Gastrocnemius medialis (tissue), 4 donors: ENCODE measurements at regions not wholly inside any gene's neighbourhood (a gene's known extent, or its start where the extent isn't known, plus 50 kb on each side); places are given as distances from the start of the nearest gene placed in this dataset.

Experiments
- ATAC-seq, 2 donors: fragments of 150-250 bp; one replicate each; pipeline ENCODE4 v1.9.1; 2016
- DNase-seq, 2 donors: peaks; one replicate each; pipeline ENCODE4 v3.0.0-alpha.2; 2019
- H3K27ac ChIP-seq, 4 donors: fragments of 200-600 bp; sonication (generic); 1 replicate in 1 of 4; 2 replicates in 3 of 4; pipeline ENCODE4 v1.5.1; 2016 to 2018; ENCODE audit warnings: mild to moderate bottlenecking in 2 of 4, moderate library complexity in 1 of 4
- H3K27me3 ChIP-seq, 3 donors: fragments of 200-600 bp; sonication (generic) in 2 of 3; 1 replicate in 1 of 3; 2 replicates in 2 of 3; pipeline versions ENCODE4 v1.5.1 to v1.6.0; 2016 to 2019; ENCODE audit warnings: mild to moderate bottlenecking in 1 of 3, moderate library complexity in 1 of 3
- H3K36me3 ChIP-seq, 2 donors: fragments of 200-600 bp; sonication (generic) in 1 of 2; one replicate each; pipeline ENCODE4 v1.5.1; 2017 to 2018
- H3K4me1 ChIP-seq, 2 donors: fragments of 200-600 bp; sonication (generic) in 1 of 2; one replicate each; pipeline ENCODE4 v1.5.1; 2016 to 2017; ENCODE audit warnings: mild to moderate bottlenecking in 2 of 2
- H3K4me3 ChIP-seq, 4 donors: fragments of 200-600 bp; sonication (generic) in 3 of 4; 1 replicate in 1 of 4; 2 replicates in 3 of 4; pipeline ENCODE4 v1.5.1; 2016 to 2019; ENCODE audit warnings: mild to moderate bottlenecking in 2 of 4
- H3K9me3 ChIP-seq, 3 donors: fragments of 200-600 bp; sonication (generic) in 2 of 3; 1 replicate in 1 of 3; 2 replicates in 2 of 3; pipeline ENCODE4 v1.5.1; 2016 to 2019
- POLR2A ChIP-seq, 2 donors: fragments of 450-650 bp; IDR thresholded peaks; one replicate each; pipeline ENCODE4 v1.6.1; 2017; ENCODE audit warnings: antibody characterized with exemption in 2 of 2, mild to moderate bottlenecking in 2 of 2, moderate library complexity in 2 of 2
- in situ Hi-C, 4 donors: fragments of 200-750 bp; cut with MboI; loops; one replicate each; pipeline versions ENCODE4 v1.15.0 to v1.8.0; 2017; ENCODE audit warnings: low sequenced_read_pairs in 4 of 4
- intact Hi-C: fragments of 100-400 bp; cut with DNase I; formaldehyde crosslinking; loops from one replicate; pipeline ENCODE4 v1.15.1; 2023; ENCODE audit warnings: low total_unique reads
- TF ChIP-seq, protein P1 (sequence below), 5 experiments: fragments of 450-650 bp in 3 of 5; fragments of 200-600 bp in 2 of 5; sonication (generic) in 2 of 5; IDR thresholded peaks in 4 of 5; conservative IDR thresholded peaks in 1 of 5; 1 replicate in 4 of 5; 2 replicates in 1 of 5; pipeline ENCODE4 v1.5.1; 2016 to 2019; ENCODE audit warnings: antibody characterized with exemption in 5 of 5, mild to moderate bottlenecking in 3 of 5, moderate library complexity in 3 of 5

DNA sequence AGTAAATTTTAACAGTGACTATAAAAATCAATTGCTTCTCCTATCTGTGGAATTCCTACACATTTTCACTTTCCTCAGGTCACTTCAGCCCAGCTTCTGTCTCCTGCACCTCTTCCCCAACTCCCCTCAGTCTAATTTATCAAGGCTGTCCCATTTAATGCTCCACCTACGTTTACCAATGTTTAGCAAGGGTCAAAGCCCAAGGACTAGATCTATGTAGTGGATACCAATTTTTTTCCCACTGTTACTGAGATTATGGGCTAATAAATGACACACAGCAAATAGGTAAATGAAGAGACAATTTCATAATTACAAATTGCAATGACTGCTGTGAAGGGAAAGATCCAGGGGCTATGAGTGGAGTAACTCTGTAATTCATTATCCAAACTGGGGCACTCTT is 211.5 kb upstream of the RPS23 start:
- H3K27ac ChIP-seq, result no peak overlapping the region
- no peaks in the 10 kb centered on the region for H3K27me3 ChIP-seq
- no peak overlapping the region for H3K4me3 ChIP-seq
- ATAC-seq, result no peak
- in situ Hi-C loops (no loop called here), intact Hi-C loops (no loop called here)
- no peak for DNase-seq
- H3K9me3 ChIP-seq, result no peaks in the 10 kb centered on the region
- no peaks in the 10 kb centered on the region for H3K36me3 ChIP-seq
- TF ChIP-seq, protein P1, sequence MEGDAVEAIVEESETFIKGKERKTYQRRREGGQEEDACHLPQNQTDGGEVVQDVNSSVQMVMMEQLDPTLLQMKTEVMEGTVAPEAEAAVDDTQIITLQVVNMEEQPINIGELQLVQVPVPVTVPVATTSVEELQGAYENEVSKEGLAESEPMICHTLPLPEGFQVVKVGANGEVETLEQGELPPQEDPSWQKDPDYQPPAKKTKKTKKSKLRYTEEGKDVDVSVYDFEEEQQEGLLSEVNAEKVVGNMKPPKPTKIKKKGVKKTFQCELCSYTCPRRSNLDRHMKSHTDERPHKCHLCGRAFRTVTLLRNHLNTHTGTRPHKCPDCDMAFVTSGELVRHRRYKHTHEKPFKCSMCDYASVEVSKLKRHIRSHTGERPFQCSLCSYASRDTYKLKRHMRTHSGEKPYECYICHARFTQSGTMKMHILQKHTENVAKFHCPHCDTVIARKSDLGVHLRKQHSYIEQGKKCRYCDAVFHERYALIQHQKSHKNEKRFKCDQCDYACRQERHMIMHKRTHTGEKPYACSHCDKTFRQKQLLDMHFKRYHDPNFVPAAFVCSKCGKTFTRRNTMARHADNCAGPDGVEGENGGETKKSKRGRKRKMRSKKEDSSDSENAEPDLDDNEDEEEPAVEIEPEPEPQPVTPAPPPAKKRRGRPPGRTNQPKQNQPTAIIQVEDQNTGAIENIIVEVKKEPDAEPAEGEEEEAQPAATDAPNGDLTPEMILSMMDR (IDR thresholded peaks at IDR 0.05 in 4 of 5, conservative IDR thresholded peaks at IDR 0.05 in 1 of 5), result no peak
- no peak for TF ChIP-seq POLR2A (IDR thresholded peaks at IDR 0.05)
- no peaks in the 10 kb centered on the region for H3K4me1 ChIP-seq

DNA sequence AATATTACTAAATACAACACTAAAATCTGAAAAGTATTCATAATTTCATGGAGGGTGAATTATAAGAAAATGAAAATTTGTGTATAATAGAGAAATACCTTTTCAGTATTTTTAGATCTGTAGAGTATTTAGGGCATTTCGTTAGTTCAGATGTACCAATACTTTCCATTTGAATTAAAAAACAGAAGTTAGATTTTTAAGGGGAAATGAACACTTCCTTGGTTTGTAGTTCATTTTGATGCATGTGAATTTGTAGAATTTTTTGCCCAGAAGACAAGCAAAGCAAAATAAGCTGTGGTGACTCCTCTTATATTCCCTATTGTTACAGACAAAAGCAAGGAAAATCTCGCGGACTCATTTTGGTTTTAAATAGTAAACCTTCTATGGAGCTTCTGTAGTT is 209.0 kb upstream of the RPS23 start:
- Histone ChIP-seq H3K27me3 (no peaks in the 10 kb centered on the region), H3K9me3 (no peaks in the 10 kb centered on the region), H3K4me3 (no peak overlapping the region), H3K27ac (no peak overlapping the region), H3K36me3 (no peaks in the 10 kb centered on the region), H3K4me1 (no peaks in the 10 kb centered on the region)
- no peak for ATAC-seq
- intact Hi-C loops (no loop called here), in situ Hi-C loops (no loop called here)
- no peak for DNase-seq
- TF ChIP-seq, protein P1 (IDR thresholded peaks at IDR 0.05 in 4 of 5, conservative IDR thresholded peaks at IDR 0.05 in 1 of 5), result no peak
- no peak for TF ChIP-seq POLR2A (IDR thresholded peaks at IDR 0.05)

DNA sequence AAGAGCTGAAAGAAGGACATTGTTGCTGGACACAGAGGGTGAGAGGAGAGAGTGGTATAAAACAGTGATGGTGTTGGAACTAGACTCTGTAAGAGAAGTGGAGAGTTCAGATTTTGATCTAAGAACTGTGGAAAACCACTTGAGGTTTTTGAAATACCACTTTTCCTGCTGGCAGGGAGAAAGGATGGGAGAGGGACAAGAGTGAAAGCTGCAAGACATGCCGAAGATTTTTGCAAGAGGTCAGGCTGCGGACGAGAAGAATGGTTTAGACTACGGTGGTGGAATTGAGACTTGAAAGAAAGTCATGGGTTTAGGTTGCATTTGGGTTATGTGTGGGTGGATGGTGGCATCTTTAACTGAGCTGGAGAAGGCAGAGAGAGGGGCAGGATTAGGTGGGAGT is 202.2 kb upstream of the RPS23 start:
- Histone ChIP-seq H3K4me3 (no peak overlapping the region), H3K4me1 (no peaks in the 10 kb centered on the region), H3K27me3 (no peaks in the 10 kb centered on the region), H3K36me3 (no peaks in the 10 kb centered on the region), H3K9me3 (no peaks in the 10 kb centered on the region), H3K27ac (no peak overlapping the region)
- DNase-seq (no peak), ATAC-seq (no peak)
- TF ChIP-seq POLR2A (IDR thresholded peaks at IDR 0.05), result no peak
- TF ChIP-seq, protein P1 (IDR thresholded peaks at IDR 0.05 in 4 of 5, conservative IDR thresholded peaks at IDR 0.05 in 1 of 5), result no peak
- in situ Hi-C loops, result no loop called here
- intact Hi-C loops, result no loop called here

DNA sequence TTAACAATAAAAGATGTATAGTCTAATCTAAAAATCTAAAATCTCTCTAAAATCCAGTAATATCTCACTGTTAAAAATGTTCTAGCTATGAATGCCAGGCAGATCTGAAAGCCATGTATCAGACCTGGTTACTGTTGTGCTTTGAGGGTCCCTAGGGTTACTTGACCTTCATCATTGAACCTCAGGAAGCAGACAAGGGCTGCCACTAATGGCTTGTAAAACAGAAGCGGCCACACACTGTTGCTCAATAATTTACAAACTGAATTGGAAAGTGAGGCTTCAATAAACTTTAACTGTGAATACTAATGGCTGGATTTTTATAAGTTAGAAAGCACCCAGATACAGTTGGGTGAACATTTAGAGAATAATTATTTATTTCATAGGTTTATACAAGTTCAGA is 198.0 kb upstream of the RPS23 start:
- Histone ChIP-seq H3K4me3 (no peak overlapping the region), H3K4me1 (no peaks in the 10 kb centered on the region), H3K36me3 (no peaks in the 10 kb centered on the region), H3K27ac (no peak overlapping the region), H3K27me3 (no peaks in the 10 kb centered on the region), H3K9me3 (no peaks in the 10 kb centered on the region)
- in situ Hi-C loops (no loop called here), intact Hi-C loops (no loop called here)
- TF ChIP-seq, protein P1 (IDR thresholded peaks at IDR 0.05 in 4 of 5, conservative IDR thresholded peaks at IDR 0.05 in 1 of 5), result no peak
- no peak for TF ChIP-seq POLR2A (IDR thresholded peaks at IDR 0.05)
- no peak for DNase-seq
- no peak for ATAC-seq

DNA sequence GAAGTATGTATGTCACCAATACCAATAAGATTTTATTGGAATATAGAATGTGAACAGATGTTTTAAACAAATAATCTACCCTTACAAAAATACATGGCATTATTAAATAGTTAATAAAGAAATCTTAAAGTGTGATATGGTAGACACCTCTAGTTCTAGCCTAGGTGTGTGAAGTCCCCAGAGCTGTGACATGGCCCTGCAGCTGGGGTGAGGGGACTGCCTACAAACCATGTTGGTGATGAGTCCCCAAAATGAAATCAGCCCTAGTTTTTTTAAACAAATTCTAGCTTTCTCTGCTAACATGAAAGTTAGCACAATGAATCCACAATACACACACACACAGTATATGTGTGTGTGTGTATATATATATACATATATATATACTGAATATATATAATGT is 195.1 kb upstream of the RPS23 start:
- intact Hi-C loops (no loop called here), in situ Hi-C loops (no loop called here)
- no peak for TF ChIP-seq POLR2A (IDR thresholded peaks at IDR 0.05)
- TF ChIP-seq, protein P1 (IDR thresholded peaks at IDR 0.05 in 4 of 5, conservative IDR thresholded peaks at IDR 0.05 in 1 of 5), result no peak
- Histone ChIP-seq H3K4me1 (no peaks in the 10 kb centered on the region), H3K27ac (no peak overlapping the region), H3K27me3 (no peaks in the 10 kb centered on the region), H3K36me3 (no peaks in the 10 kb centered on the region), H3K9me3 (no peaks in the 10 kb centered on the region), H3K4me3 (no peak overlapping the region)
- no peak for ATAC-seq
- no peak for DNase-seq
